ENCODE measurements at regions not wholly inside any gene's neighbourhood (a gene's known extent, or its start where the extent isn't known, plus 50 kb on each side); places are given as distances from the start of the nearest gene placed in this dataset.

- no peaks in the 10 kb centered on the region for H3K79me2 ChIP-seq (ENCODE audit: control insufficient read depth, insufficient read depth, low read length)
- ChIA-PET SMC1A (ENCODE audit: uncharacterized antibody, unreplicated experiment) (interaction anchor here (0.7 kb wide), 1 partner anchor 350 kb away, joined by 4 read pairs; no protein-coding TSS in a partner anchor), POLR2A (no interaction called here), CTCF (no interaction called here), RAD21 (ENCODE audit: unreplicated experiment) (no interaction called here)
- no peak for FAIRE-seq
- in situ Hi-C loops (cut with MboI) (no loop called here), intact Hi-C loops (cut with micrococcal nuclease; ENCODE audit: unreplicated experiment) (no loop called here)
- WGBS (ENCODE audit: insufficient coverage, insufficient replicate concordance, low lambda C conversion rate, missing lambda C conversion rate): 23% methylated on average over 5 of the region's 5 CpGs
- H3K4me2 ChIP-seq (ENCODE audit: control insufficient read depth, insufficient read depth): no peak overlapping the region
- TF ChIP-seq NR2C2 (IDR thresholded peaks at IDR 0.05; ENCODE audit: borderline replicate concordance, control insufficient read depth, insufficient read length, low read depth): no peak
- no peak for TF ChIP-seq EGR1 (IDR thresholded peaks at IDR 0.05; ENCODE audit: borderline replicate concordance in 1 of 2, low read depth in 2 of 2, low read length in 2 of 2)
- no peak for TF ChIP-seq RCOR1 (conservative IDR thresholded peaks at IDR 0.05; ENCODE audit: low read depth, low read length)
- TF ChIP-seq IKZF2 (IDR thresholded peaks at IDR 0.05): no peak
- no peak for TF ChIP-seq NFYB (IDR thresholded peaks at IDR 0.05; ENCODE audit: insufficient read depth, low read depth, low read length)
- TF ChIP-seq SKIL (IDR thresholded peaks at IDR 0.05; ENCODE audit: low read depth, poor library complexity, severe bottlenecking): no peak
- TF ChIP-seq TARDBP (IDR thresholded peaks at IDR 0.05; ENCODE audit: borderline replicate concordance): no peak
- no peak for TF ChIP-seq ZSCAN29 (IDR thresholded peaks at IDR 0.05)
- TF ChIP-seq NR2F1 (conservative IDR thresholded peaks at IDR 0.05): no peak
- no peak for TF ChIP-seq FOXM1 (IDR thresholded peaks at IDR 0.05; ENCODE audit: low read depth, low read length)
- no peak for TF ChIP-seq IRF5 (IDR thresholded peaks at IDR 0.05; ENCODE audit: borderline replicate concordance)
- TF ChIP-seq ATF7 (IDR thresholded peaks at IDR 0.05; ENCODE audit: low read depth): no peak
- no peak for TF ChIP-seq TCF3 (IDR thresholded peaks at IDR 0.05; ENCODE audit: borderline replicate concordance, insufficient read depth, low read depth, low read length)
- no peak for TF ChIP-seq CHD1 (IDR thresholded peaks at IDR 0.05; ENCODE audit: low read depth, low read length)
- no peak for TF ChIP-seq IRF4 (IDR thresholded peaks at IDR 0.05; ENCODE audit: low read depth, low read length)
- TF ChIP-seq POLR2AphosphoS5 (IDR thresholded peaks at IDR 0.05; ENCODE audit: low read length): no peak
- H3K36me3 ChIP-seq (ENCODE audit: control insufficient read depth in 2 of 2, insufficient read depth in 2 of 2, low read length in 1 of 2): no peaks in the 10 kb centered on the region
- DNase-seq (ENCODE audit: low read depth, low spot score): no peak
- ATAC-seq: no peak
- H4K20me1 ChIP-seq (ENCODE audit: control insufficient read depth, insufficient read depth): no peaks in the 10 kb centered on the region
- no TSS peak for BruUV-seq (replicated peaks)
- H3K4me1 ChIP-seq (ENCODE audit: control insufficient read depth, insufficient read depth, low read length): no peaks in the 10 kb centered on the region
- no peak overlapping the region for H3K27ac ChIP-seq (ENCODE audit: control insufficient read depth, insufficient read depth)
- H3K9me3 ChIP-seq (replicated peaks; ENCODE audit: control insufficient read depth, insufficient read depth, low read length): no peaks in the 10 kb centered on the region
- H3K4me3 ChIP-seq: no peak overlapping the region
- no peak overlapping the region for H3K9ac ChIP-seq (ENCODE audit: control insufficient read depth, insufficient read depth, low read length)
- no peak overlapping the region for H2AFZ ChIP-seq (ENCODE audit: control insufficient read depth, low read depth, low read length)
- 0 out of 4 replicates have a peak, but pooled peaks cover 0 to 2% of the 10 kb centered on the region in 2 experiments for H3K27me3 ChIP-seq (replicated peaks in 1 of 2; ENCODE audit: control insufficient read depth in 2 of 2, insufficient read depth in 2 of 2, low read length in 1 of 2)
Measured at GRCh38 chr2:217362710-217363109, 502.8 kb upstream of the TNP1 start.

All from GM12878 (cell line).